Fibroblast of pulmonary artery (primary cell): ENCODE measurements at regions not wholly inside any gene's neighbourhood (a gene's known extent, or its start where the extent isn't known, plus 50 kb on each side); places are given as distances from the start of the nearest gene placed in this dataset.

Experiments used
- DNase-seq: peaks from one replicate; pipeline ENCODE4 v3.0.0-alpha.2; 2010; ENCODE audit warnings: low read depth
- H3K4me3 ChIP-seq: replicated peaks from 2 replicates; pipeline ENCODE4 v1.5.1; 2011; ENCODE audit warnings: low read depth, mild to moderate bottlenecking, control low read depth, low read length, moderate library complexity
- CTCF ChIP-seq: IDR thresholded peaks from 2 replicates; pipeline ENCODE4 v1.5.1; 2011; ENCODE audit warnings: mild to moderate bottlenecking, control low read depth, low read length, inconsistent platforms; ENCODE audit errors: missing control alignments

DNA sequence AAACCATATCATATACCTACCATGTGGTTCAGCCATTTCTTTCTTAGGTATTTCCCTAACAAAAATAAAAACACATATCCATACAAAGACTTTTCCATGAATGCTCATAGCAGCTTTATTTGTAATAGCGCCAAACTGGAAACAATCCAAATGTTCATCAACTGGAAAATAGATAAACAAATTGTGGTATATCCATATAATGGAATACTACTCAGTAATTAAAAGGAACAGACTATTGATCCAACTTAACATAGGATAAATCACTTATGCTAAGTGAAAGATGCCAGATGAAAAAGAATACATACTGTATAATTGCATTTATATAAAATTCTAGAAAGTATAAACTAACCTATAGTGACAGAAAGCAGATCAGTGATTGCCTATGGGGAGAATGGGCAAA lies 323.3 kb downstream of the BUD13 start:
- no peak for DNase-seq
- no peak overlapping the region for H3K4me3 ChIP-seq
- no peak for TF ChIP-seq CTCF

- TF ChIP-seq CTCF, result no peak
- no peak overlapping the region for H3K4me3 ChIP-seq
- no peak for DNase-seq
Measured at GRCh38 chr11:116446048-116446941, 326.5 kb downstream of the BUD13 start.

DNA sequence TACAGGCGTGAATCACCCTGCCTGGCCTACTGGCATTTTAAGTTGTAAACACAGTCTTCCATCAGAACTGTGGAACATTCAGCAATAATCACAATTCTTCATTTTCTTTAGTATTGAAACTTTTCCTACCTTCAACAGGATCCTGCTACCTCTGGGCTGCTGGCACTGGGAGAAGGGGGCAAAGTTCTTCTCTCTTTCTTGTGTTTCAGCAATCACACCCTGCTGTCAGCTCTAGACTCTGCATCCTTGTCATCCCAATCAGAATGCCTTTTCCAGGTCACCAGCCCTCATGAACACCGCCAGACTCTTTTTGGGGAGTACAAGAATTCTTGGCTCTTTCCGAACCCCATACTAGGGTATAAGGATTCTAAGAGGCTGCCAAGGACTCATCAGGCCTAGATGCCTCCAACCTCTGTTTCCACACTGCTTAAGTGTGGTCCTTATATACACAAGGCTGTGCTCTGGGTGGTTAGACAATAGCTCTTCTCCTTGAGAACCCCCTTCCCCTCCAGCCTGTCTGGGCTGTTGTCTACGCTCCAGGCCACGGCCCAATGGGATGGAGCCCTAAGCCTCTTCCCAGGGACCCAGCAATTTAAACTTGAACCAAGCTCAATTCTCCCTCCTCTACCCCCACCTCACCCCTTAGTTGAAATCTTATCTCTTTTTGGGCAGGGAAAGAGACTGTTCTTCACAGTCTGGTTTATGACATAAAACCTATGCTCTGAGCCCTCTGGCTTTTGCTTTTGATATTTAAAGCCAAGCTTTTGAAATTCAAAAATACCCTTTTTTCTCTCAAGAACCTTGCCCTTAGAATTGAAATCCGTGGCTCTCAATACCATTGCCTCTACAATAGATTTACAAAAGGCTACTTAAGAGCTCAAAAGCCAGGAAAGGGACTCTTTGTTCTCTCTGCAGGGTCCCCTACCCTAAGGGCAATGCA lies 327.4 kb downstream of the BUD13 start:
- H3K4me3 ChIP-seq, result no peak overlapping the region
- DNase-seq, result no peak
- no peak for TF ChIP-seq CTCF

GRCh38 chr11:116442238-116442752 lies 330.5 kb downstream of the BUD13 start:
- DNase-seq, result no peak
- no peak overlapping the region for H3K4me3 ChIP-seq
- no peak for TF ChIP-seq CTCF

- no peak overlapping the region for H3K4me3 ChIP-seq
- no peak for TF ChIP-seq CTCF
- DNase-seq, result no peak
Measured at GRCh38 chr11:116439361-116439677, 333.5 kb downstream of the BUD13 start.

DNA sequence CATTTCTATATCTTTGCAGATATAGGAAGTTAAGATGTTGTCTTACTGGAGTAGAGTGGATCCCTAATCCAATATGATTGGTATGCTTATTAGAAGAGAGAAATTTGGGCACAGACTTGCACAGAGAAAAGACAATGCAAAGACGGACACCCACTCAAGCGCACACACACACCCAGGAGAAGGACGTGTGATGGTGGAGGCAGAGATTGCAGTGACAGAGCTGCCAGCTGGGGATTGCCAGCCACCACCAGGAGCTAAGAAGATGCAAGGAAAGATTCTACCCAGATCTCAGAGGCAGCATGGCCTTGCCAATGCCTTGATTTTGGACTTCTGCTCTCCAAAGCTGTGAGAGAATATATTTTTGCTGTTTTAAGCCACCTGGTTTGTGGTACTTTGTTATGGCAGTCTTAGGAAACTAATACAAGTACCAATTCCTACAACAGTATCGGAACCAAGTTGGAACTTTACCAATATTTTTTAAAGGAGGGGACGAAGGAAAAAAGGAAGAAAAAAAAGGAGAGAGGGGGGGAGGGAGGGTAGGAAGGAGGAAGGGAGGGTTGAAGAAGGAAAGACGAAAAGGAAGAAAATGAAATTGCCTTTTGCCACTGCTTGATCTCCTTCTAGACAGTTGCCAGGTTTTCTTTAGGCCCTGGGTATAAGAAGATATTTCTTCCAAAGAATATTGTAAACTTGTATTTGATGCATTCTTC lies 334.0 kb downstream of the BUD13 start:
- no peak overlapping the region for H3K4me3 ChIP-seq
- no peak for DNase-seq
- TF ChIP-seq CTCF, result no peak
